Keratinocyte (primary cell): ENCODE measurements at regions not wholly inside any gene's neighbourhood (a gene's known extent, or its start where the extent isn't known, plus 50 kb on each side); places are given as distances from the start of the nearest gene placed in this dataset.

Experiments
- EZH2 ChIP-seq: IDR thresholded peaks from one replicate; pipeline ENCODE4 v1.6.1; 2012; ENCODE audit warnings: inconsistent platforms, mild to moderate bottlenecking, low read length, moderate library complexity
- TF ChIP-seq, protein P1 (sequence below), 3 experiments: IDR thresholded peaks in 1 of 3; conservative IDR thresholded peaks in 1 of 3; optimal IDR thresholded peaks in 1 of 3; 2 replicates in 2 of 3; 3 replicates in 1 of 3; pipeline versions ENCODE3 to v1.5.1; 2011; ENCODE audit warnings: low read length in 3 of 3, mild to moderate bottlenecking in 3 of 3, moderate library complexity in 2 of 3, control low read depth in 1 of 3, inconsistent platforms in 1 of 3; ENCODE audit not compliant: insufficient read depth in 2 of 3; ENCODE audit errors: extremely low read depth in 1 of 3

- TF ChIP-seq, protein P1, sequence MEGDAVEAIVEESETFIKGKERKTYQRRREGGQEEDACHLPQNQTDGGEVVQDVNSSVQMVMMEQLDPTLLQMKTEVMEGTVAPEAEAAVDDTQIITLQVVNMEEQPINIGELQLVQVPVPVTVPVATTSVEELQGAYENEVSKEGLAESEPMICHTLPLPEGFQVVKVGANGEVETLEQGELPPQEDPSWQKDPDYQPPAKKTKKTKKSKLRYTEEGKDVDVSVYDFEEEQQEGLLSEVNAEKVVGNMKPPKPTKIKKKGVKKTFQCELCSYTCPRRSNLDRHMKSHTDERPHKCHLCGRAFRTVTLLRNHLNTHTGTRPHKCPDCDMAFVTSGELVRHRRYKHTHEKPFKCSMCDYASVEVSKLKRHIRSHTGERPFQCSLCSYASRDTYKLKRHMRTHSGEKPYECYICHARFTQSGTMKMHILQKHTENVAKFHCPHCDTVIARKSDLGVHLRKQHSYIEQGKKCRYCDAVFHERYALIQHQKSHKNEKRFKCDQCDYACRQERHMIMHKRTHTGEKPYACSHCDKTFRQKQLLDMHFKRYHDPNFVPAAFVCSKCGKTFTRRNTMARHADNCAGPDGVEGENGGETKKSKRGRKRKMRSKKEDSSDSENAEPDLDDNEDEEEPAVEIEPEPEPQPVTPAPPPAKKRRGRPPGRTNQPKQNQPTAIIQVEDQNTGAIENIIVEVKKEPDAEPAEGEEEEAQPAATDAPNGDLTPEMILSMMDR (optimal IDR thresholded peaks at IDR 0.05 in 1 of 3, IDR thresholded peaks at IDR 0.05 in 1 of 3, conservative IDR thresholded peaks at IDR 0.05 in 1 of 3; ENCODE audit: extremely low read depth in 1 of 3, insufficient read depth in 2 of 3, low read length in 3 of 3), result no peak
- TF ChIP-seq EZH2, result no peak
Observed at GRCh38 chr4:137307806-137308205, 224.5 kb downstream of the PCDH18 start.
